ENCODE measurements at regions not wholly inside any gene's neighbourhood (a gene's known extent, or its start where the extent isn't known, plus 50 kb on each side); places are given as distances from the start of the nearest gene placed in this dataset.

DNA sequence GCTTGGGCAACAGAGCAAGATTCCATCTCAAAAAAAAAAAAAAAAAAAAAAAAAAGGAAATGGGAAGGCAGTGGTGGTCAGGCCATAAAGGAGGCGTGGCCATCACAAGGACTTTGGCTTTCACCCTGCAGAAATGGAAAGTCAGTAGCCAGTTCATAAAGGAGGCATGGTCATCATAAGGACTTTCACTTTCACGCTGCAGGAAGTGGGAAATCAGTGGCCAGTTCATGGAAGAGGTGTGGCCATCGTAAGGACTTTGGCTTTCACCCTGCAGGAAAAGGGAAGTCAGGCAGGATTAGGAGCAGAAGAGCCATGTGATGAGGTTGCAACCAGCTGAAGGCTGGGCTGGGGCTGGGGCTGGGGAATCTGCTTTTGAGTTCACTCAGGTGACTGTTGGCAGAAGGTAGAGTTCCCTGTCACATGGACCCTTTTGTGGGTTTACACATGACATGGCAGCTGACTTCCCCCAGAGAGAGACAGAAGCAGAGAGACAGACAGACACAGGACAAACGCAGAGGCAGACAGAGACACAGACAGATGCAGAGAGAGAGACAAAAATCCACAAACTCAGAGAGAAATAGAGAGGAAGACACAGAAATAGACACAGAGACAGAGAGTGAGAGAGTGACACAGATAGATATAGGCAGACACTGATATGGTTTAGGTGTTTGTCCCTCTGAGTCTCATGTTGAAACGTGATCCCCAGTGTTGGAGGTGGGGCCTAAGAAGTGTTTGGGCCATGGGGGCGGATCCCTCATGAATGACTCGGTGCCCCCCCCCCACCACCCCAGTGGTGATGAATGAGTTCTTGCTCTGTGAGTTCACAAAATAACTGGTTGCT is 263.9 kb upstream of the KAZN start:
- TF ChIP-seq, protein P1, sequence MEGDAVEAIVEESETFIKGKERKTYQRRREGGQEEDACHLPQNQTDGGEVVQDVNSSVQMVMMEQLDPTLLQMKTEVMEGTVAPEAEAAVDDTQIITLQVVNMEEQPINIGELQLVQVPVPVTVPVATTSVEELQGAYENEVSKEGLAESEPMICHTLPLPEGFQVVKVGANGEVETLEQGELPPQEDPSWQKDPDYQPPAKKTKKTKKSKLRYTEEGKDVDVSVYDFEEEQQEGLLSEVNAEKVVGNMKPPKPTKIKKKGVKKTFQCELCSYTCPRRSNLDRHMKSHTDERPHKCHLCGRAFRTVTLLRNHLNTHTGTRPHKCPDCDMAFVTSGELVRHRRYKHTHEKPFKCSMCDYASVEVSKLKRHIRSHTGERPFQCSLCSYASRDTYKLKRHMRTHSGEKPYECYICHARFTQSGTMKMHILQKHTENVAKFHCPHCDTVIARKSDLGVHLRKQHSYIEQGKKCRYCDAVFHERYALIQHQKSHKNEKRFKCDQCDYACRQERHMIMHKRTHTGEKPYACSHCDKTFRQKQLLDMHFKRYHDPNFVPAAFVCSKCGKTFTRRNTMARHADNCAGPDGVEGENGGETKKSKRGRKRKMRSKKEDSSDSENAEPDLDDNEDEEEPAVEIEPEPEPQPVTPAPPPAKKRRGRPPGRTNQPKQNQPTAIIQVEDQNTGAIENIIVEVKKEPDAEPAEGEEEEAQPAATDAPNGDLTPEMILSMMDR (IDR thresholded peaks at IDR 0.05; ENCODE audit: extremely low read depth, insufficient read depth, missing control alignments), result no peak
- no peak for DNase-seq (ENCODE audit: low spot score)
- in situ Hi-C loops (cut with MboI; ENCODE audit: low pct_unique_long_range_greater_than_20kb, low sequenced_read_pairs, unreplicated experiment), result no loop called here

DNA sequence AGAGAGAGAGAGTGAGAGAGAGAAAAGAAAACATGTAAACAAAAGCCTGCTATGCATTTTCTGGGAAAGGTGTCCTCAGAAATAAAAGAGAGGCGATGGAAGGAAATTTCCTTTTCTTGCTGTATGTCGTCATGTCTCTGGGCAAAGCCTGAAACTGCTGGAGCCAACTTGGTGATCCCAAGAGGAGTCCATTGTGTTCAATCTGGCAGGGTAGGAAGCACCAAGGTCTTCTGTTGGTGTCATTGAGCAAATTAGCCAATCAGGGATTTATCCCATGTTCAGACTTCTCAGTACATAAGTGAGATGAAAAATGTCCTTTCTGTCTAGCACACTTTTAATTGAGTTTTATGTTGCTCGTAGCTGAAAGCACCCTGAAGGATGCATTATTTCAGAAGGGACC is 260.0 kb upstream of the KAZN start:
- TF ChIP-seq, protein P1 (IDR thresholded peaks at IDR 0.05; ENCODE audit: extremely low read depth, insufficient read depth, missing control alignments), result no peak
- DNase-seq (ENCODE audit: low spot score), result no peak
- in situ Hi-C loops (cut with MboI; ENCODE audit: low pct_unique_long_range_greater_than_20kb, low sequenced_read_pairs, unreplicated experiment), result no loop called here

DNA sequence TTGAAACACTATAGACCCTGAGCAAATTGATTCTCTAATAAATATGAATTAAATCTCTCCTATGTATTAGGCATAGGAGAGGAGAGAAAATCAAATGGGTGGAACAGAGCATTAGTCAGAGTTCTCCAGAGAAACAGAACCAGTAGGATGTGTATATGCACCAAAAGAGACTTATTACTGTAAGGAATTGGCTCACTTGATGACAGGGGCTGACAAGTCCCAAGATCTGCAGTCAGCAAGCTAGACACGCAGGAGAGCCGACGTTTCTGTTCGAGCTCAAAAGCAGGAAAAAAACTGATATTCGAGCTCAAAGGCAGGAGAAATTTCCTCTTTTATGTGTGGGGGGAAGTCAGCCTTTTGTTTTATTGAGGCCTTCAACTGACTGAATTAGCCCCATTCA is 259.2 kb upstream of the KAZN start:
- TF ChIP-seq, protein P1 (IDR thresholded peaks at IDR 0.05; ENCODE audit: extremely low read depth, insufficient read depth, missing control alignments), result no peak
- in situ Hi-C loops (cut with MboI; ENCODE audit: low pct_unique_long_range_greater_than_20kb, low sequenced_read_pairs, unreplicated experiment), result no loop called here
- DNase-seq (ENCODE audit: low spot score), result no peak

DNA sequence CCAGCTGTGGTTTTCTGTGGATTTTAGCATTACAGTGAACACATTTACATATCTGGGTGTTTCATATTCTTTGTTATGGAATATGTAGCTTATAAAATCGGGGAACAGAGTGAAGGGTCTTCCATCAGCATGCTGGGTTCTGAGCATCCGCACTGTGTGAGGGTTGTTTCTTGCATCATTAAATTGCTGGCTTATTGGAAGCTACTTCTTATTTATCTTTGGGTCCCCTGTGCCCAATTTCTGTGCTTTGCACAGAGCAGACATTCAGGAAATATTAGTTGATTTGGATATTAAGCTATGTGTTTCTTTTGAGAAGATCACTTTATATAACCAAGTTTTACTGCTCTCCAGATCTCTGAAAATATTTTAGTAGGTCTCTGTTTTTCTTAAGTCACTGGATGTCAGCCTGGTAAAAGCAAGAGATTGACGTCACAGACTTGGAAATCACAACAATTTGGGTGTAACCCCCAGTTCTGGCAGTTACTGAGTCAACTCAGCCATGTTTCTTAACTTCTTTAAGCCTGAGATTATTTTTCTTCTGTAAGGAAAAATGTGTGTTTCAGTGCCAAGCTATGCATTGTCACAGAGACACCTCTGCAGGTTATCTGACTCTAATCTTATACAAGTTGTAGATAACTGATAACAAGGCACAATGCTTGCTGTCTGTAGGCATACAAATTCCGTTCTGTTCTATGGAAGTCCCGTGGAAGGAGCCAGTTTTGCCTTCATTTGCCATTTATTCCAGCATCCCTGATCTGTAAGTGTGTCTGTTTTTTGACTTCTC is 258.3 kb upstream of the KAZN start:
- TF ChIP-seq, protein P1 (IDR thresholded peaks at IDR 0.05; ENCODE audit: extremely low read depth, insufficient read depth, missing control alignments), result no peak
- in situ Hi-C loops (cut with MboI; ENCODE audit: low pct_unique_long_range_greater_than_20kb, low sequenced_read_pairs, unreplicated experiment), result no loop called here
- DNase-seq (ENCODE audit: low spot score), result no peak

DNA sequence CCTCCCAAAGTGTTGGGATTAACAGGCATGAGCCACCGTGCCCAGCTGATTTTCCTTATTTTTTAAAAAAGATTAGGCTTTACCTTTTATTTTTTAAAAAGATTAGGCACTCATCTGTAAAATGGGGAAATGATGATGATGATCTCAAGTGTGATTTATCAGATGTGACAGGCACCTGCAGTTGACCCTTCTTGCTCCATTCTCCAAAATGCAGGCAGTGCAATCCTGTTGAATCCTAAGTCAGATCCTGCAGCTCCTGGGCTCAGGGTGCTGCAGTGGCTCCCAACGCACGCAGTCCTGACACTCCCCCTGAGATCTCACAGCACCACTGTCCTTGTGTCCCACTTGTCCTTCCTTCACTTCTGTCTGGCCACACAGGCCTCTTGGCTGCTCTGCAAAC is 257.3 kb upstream of the KAZN start:
- TF ChIP-seq, protein P1 (IDR thresholded peaks at IDR 0.05; ENCODE audit: extremely low read depth, insufficient read depth, missing control alignments), result no peak
- in situ Hi-C loops (cut with MboI; ENCODE audit: low pct_unique_long_range_greater_than_20kb, low sequenced_read_pairs, unreplicated experiment), result no loop called here
- no peak for DNase-seq (ENCODE audit: low spot score)

DNA sequence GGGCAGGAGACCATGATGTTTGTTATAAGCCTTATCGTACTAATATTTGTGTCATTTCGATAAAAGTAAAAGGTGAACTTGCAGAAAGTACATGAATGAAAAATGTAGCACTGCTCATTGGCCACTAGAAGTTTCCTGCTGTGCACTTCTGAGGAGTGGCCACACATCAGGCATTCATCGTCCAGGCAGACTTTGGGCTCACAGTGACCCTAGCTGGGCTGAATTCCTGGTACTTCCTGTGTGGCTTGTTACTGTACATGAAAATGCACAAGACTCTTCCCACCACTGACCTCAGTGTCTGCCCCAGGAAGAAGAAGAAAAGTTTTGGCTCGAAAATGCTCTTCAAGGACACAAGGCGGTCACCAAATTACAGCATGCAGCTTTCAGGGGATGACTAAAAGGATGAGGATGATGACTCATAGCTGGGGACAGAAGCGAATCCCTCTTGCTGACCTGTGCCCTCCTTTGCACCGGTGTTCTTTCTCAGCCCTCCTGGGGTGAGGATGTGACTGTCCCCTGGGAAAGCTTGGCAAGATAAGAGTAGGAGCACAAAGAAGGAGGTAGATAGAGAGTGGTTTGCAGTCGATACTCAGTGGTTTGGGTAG is 252.4 kb upstream of the KAZN start:
- no peak for DNase-seq (ENCODE audit: low spot score)
- TF ChIP-seq, protein P1 (IDR thresholded peaks at IDR 0.05; ENCODE audit: extremely low read depth, insufficient read depth, missing control alignments), result no peak
- in situ Hi-C loops (cut with MboI; ENCODE audit: low pct_unique_long_range_greater_than_20kb, low sequenced_read_pairs, unreplicated experiment), result no loop called here

Measured in GM13977 (cell line).